ENCODE measurements at regions not wholly inside any gene's neighbourhood (a gene's known extent, or its start where the extent isn't known, plus 50 kb on each side); places are given as distances from the start of the nearest gene placed in this dataset.
"Not testable (repeated sequence)": the region's sequence is repeated elsewhere in the genome, so short reads cannot be mapped to it uniquely, and the experiment has no call there.

- no peak for DNase-seq
Measured at GRCh38 chr9:21533597-21533996, 51.5 kb upstream of the IFNE start.

- DNase-seq = no peak
Measured at GRCh38 chr9:21535396-21535795, 53.3 kb upstream of the IFNE start.

GRCh38 chr9:21542787-21543186, 60.7 kb upstream of the IFNE start:
- no peak for DNase-seq

GRCh38 chr9:21543187-21543586, 61.1 kb upstream of the IFNE start:
- no peak for DNase-seq

- DNase-seq = not testable (repeated sequence)
Measured at GRCh38 chr9:21543816-21544215, 61.7 kb upstream of the IFNE start.

DNA sequence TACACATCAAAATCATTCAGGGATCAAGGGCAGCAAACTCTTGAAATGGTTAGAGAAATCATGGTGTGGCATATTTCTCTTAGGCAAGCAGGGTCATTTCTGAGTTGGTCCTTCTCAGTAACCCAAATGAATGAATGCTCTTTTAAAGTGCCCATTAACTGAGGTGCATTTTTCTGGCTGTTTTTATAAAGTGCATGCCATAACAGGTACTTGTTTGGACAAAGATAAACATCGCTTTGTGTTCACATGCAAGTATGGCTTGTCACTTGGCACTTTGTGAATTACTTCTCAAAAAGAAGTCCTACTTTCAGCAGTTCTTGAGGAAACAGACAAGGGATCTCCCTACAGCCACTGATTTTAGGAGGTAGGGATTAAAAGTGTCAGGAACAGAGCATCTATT, 64.8 kb upstream of the IFNE start:
- DNase-seq = no peak

- DNase-seq = no peak
Measured at GRCh38 chr9:21549251-21549765, 67.2 kb upstream of the IFNE start.

DNA sequence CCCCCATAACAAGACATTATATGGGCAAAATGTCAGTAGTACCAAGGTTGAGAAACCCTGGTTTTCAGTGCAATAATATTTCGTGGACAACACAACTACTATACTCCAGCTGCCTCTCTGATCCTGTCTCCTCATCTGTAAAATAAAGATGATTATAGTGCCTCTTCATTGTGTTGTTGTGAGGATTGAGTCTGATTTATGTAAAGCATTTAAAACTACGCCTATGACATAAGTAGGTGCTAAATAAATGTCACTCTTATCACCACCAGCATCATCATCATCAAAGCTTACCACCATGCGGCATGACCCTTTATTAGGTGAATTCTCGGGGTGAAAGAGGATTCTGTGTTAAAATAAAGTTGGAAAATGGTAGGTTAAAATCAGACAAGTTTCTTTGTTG, 67.8 kb upstream of the IFNE start:
- no peak for DNase-seq

DNA sequence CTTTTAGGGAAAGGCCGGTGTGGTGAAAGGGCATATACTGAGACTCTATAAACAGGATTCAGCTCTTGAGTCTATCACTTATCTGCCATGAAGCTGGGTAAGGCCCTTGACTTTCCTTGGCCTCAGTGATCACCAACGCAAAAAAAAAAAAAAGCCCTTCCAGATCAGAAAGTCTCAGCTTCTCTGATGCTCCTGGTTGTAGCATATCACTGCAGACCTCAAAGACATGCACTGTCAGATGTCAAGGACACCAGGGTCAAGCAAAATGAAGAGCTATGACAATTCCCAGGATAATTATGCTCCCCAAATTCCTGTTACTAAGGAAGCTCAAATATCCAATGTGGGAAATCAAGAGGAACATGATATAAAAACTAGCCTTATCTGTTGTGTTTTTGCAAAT, 68.3 kb upstream of the IFNE start:
- DNase-seq = no peak

GRCh38 chr9:21551401-21551800, 69.3 kb upstream of the IFNE start:
- no peak for DNase-seq

DNA sequence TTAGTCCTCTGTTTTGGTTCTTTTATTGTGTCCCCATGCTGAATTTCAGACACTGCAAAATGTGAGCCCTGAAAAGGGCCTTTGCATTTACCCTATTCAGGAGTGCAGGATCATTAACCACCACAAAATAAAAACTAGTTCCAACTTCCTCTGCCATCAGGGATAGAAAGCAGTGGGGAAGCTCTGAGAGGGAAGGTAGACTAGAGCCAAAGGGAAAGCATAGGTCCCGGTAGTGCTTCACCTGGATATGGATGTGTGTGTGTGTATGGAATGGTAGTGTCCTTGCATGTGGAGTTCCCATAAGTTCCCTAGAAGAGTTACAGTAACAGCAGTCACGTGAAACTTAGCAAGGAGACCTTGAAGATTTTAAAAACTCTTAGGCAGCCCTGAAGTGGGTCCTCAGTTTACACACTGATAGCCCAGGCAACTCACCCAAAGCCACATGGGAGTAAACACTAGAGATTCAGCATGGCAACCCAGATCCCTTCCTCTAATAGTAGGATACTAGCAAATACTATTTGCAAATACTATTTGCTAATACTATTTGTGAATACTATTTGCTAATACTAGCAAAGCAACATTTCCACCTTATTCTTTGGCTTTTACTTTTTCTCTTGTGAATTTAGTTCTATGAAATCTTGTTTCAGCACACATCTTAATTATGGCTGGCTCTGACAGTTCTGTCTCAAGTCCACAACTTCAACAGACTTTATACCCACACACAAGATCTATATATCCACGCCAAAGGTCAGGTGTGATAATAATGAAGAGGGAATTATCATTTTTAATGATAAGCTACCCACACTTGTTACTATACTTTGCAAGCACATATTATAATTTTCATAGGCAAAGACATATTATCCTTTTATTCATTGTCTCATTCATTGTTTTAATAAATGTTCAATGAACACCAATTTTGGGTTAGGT, 70.4 kb upstream of the IFNE start:
- no peak for DNase-seq

- DNase-seq = no peak
Measured at GRCh38 chr9:21553441-21553840, 71.3 kb upstream of the IFNE start.

GRCh38 chr9:21554813-21555212, 72.7 kb upstream of the IFNE start:
- no peak for DNase-seq

DNA sequence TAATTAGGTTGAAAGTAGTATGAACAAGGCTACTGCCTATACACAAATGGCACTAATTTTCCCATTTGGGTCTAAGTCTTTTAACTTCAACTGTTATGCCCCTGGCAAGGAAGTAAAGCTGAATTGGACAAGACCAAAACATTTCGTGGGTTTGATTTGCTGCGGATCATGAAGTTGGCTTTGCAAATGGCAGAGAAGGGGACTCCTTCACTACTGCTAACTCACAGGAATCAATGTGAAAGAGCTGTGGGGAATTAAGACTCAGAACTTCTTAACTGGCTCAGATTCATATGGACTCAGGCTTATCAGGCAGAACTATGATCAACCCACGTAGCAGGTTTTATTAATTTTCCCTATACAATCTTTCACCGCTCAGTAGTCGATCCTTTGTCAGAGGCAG, 73.8 kb upstream of the IFNE start:
- no peak for DNase-seq

DNA sequence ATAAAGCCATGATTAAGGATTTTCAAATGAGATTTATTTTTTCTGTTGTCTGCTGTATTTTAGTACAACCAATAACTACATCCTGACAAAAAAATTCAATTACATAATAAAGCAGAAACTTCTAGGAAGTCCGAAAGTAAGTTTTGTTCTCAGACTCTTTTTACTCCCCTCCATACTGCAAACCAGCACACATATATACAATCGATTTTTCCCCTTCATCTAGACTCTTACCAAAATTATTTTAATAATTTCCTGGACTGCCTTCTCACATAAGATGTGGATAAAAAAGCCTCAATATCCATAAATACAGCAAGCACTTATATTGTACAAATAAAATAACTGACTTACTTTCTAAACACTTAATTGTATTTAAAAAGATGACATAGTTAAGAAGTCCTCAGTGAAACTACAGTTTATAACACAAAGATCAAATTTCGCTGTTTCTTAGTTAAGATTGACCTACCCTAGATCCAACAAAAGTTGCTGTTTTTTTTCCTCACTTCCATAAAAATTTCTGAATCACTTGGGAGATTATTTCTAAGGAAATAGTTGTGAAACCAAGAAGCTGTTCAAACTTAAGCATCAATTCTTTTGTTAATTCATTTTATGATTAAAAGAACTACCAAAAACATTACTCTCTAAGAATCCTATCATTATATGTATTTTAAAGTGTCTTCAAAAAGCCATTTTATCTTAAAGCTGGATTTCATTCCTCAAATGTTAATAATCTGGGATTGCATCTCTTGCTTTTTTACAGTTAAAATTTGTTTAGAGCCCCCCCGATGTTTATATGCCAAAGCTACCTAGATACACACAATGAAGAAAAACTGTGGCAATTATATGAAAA, 74.7 kb upstream of the IFNE start:
- no peak for DNase-seq

DNA sequence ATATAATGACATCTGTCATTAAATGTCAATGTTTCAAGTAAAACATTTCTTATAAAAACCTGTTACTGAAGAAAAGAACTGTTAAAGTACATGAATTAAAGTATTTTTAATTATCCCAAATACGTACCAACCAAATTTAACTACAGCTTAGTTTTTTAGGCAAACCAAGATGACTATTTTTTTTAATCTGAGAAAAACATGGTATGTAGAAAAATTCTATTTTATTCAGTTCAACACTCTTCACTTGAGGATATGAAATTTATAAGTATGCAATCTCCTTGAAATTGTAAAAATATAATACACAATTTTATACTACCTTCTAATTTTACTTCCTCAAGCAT, 75.3 kb upstream of the IFNE start:
- DNase-seq = no peak

- DNase-seq = no peak
Measured at GRCh38 chr9:21558079-21558478, 76.0 kb upstream of the IFNE start.

GRCh38 chr9:21558615-21559401, 76.7 kb upstream of the IFNE start:
- DNase-seq = no peak

- DNase-seq = peak; percentile 59
Measured at GRCh38 chr9:21559402-21560280, 77.5 kb upstream of the IFNE start.

- DNase-seq = no peak
Measured at GRCh38 chr9:21560281-21560745, 78.2 kb upstream of the IFNE start.

- DNase-seq = no peak
Measured at GRCh38 chr9:21561502-21561901, 79.4 kb upstream of the IFNE start.

GRCh38 chr9:21564175-21564574, 82.1 kb upstream of the IFNE start:
- no peak for DNase-seq
